Neural cell (in vitro differentiated cells): ENCODE measurements at regions not wholly inside any gene's neighbourhood (a gene's known extent, or its start where the extent isn't known, plus 50 kb on each side); places are given as distances from the start of the nearest gene placed in this dataset.

Experiments used
- CTCF ChIP-seq: fragments of 450-650 bp; IDR thresholded peaks from 2 replicates; pipeline ENCODE4 v1.5.1; 2014; ENCODE audit warnings: antibody characterized with exemption, mild to moderate bottlenecking, moderate library complexity; ENCODE audit not compliant: poor library complexity, severe bottlenecking
- EP300 ChIP-seq: fragments of 450-650 bp; conservative IDR thresholded peaks from 2 replicates; pipeline ENCODE4 v1.6.1; 2014; ENCODE audit warnings: antibody characterized with exemption, mild to moderate bottlenecking, moderate library complexity; ENCODE audit not compliant: poor library complexity, severe bottlenecking
- EZH2 ChIP-seq: fragments of 200-600, 300-800 bp; shearing (Covaris generic), sonication (generic); IDR thresholded peaks from 2 replicates; pipeline ENCODE4 v1.6.1; 2014; ENCODE audit warnings: antibody characterized with exemption, low read length, borderline replicate concordance, mild to moderate bottlenecking; ENCODE audit not compliant: insufficient read depth, poor library complexity, severe bottlenecking
- POLR2AphosphoS5 ChIP-seq: IDR thresholded peaks from 2 replicates; pipeline ENCODE4 v1.6.1; 2012
- RAD21 ChIP-seq: fragments of 450-650 bp; conservative IDR thresholded peaks from 2 replicates; pipeline ENCODE4 v1.6.1; 2014; ENCODE audit warnings: antibody characterized with exemption, mild to moderate bottlenecking, moderate library complexity
- REST ChIP-seq: IDR thresholded peaks from 2 replicates; pipeline ENCODE4 v1.6.1; 2012; ENCODE audit warnings: borderline replicate concordance
- TAF1 ChIP-seq: IDR thresholded peaks from 2 replicates; pipeline ENCODE4 v1.6.1; 2012; ENCODE audit warnings: low read depth

GRCh38 chr10:132122097-132122861 is 56.5 kb downstream of the JAKMIP3 start:
- no peak for TF ChIP-seq CTCF
- no peak for TF ChIP-seq POLR2AphosphoS5
- no peak for TF ChIP-seq EP300
- TF ChIP-seq RAD21, result no peak
- TF ChIP-seq EZH2, result no peak
- TF ChIP-seq TAF1, result no peak
- no peak for TF ChIP-seq REST
